ENCODE measurements at regions not wholly inside any gene's neighbourhood (a gene's known extent, or its start where the extent isn't known, plus 50 kb on each side); places are given as distances from the start of the nearest gene placed in this dataset.

- DNase-seq (ENCODE audit: low read depth in 2 of 2), result no peak
Measured at GRCh38 chr5:50963971-50964745, 297.7 kb downstream of the PARP8 start.

GRCh38 chr5:50964746-50965653 is 298.6 kb downstream of the PARP8 start:
- DNase-seq (ENCODE audit: low read depth in 2 of 2), result no peak

GRCh38 chr5:50965654-50966375 is 299.4 kb downstream of the PARP8 start:
- no peak for DNase-seq (ENCODE audit: low read depth in 2 of 2)

GRCh38 chr5:50967009-50967562 is 300.6 kb downstream of the PARP8 start:
- no peak for DNase-seq (ENCODE audit: low read depth in 2 of 2)

- DNase-seq (ENCODE audit: low read depth in 2 of 2), result no peak
Measured at GRCh38 chr5:50967563-50968355, 301.3 kb downstream of the PARP8 start.

GRCh38 chr5:50968356-50969149 is 302.1 kb downstream of the PARP8 start:
- DNase-seq (ENCODE audit: low read depth in 2 of 2), result no peak

GRCh38 chr5:50969151-50970031 is 303.0 kb downstream of the PARP8 start:
- no peak for DNase-seq (ENCODE audit: low read depth in 2 of 2)

- no peak for DNase-seq (ENCODE audit: low read depth in 2 of 2)
Measured at GRCh38 chr5:50975840-50976239, 309.4 kb downstream of the PARP8 start.

- no peak for DNase-seq (ENCODE audit: low read depth in 2 of 2)
Measured at GRCh38 chr5:50978924-50979323, 312.5 kb downstream of the PARP8 start.

- no peak for DNase-seq (ENCODE audit: low read depth in 2 of 2)
Measured at GRCh38 chr5:50984640-50985039, 318.2 kb downstream of the PARP8 start.

- no peak for DNase-seq (ENCODE audit: low read depth in 2 of 2)
Measured at GRCh38 chr5:50990296-50990924, 324.0 kb downstream of the PARP8 start.

GRCh38 chr5:50995285-50995942 is 329.0 kb downstream of the PARP8 start:
- no peak for DNase-seq (ENCODE audit: low read depth in 2 of 2)

GRCh38 chr5:51001227-51001923 is 334.9 kb downstream of the PARP8 start:
- DNase-seq (ENCODE audit: low read depth in 2 of 2), result no peak

GRCh38 chr5:51002368-51002767 is 335.9 kb downstream of the PARP8 start:
- DNase-seq (ENCODE audit: low read depth in 2 of 2), result no peak

GRCh38 chr5:51013036-51013435 is 346.6 kb downstream of the PARP8 start:
- DNase-seq (ENCODE audit: low read depth in 2 of 2), result no peak

GRCh38 chr5:51018423-51018822 is 352.0 kb downstream of the PARP8 start:
- no peak for DNase-seq (ENCODE audit: low read depth in 2 of 2)

GRCh38 chr5:51024263-51024662 is 357.8 kb downstream of the PARP8 start:
- DNase-seq (ENCODE audit: low read depth in 2 of 2), result no peak
